Nucleus accumbens (tissue), 56 donors: ENCODE measurements at regions not wholly inside any gene's neighbourhood (a gene's known extent, or its start where the extent isn't known, plus 50 kb on each side); places are given as distances from the start of the nearest gene placed in this dataset.

Source experiments
- DNase-seq, 56 donors: peaks; one replicate each; lab custom pipeline; 2025; lab: John Stamatoyannopoulos, UW

DNA sequence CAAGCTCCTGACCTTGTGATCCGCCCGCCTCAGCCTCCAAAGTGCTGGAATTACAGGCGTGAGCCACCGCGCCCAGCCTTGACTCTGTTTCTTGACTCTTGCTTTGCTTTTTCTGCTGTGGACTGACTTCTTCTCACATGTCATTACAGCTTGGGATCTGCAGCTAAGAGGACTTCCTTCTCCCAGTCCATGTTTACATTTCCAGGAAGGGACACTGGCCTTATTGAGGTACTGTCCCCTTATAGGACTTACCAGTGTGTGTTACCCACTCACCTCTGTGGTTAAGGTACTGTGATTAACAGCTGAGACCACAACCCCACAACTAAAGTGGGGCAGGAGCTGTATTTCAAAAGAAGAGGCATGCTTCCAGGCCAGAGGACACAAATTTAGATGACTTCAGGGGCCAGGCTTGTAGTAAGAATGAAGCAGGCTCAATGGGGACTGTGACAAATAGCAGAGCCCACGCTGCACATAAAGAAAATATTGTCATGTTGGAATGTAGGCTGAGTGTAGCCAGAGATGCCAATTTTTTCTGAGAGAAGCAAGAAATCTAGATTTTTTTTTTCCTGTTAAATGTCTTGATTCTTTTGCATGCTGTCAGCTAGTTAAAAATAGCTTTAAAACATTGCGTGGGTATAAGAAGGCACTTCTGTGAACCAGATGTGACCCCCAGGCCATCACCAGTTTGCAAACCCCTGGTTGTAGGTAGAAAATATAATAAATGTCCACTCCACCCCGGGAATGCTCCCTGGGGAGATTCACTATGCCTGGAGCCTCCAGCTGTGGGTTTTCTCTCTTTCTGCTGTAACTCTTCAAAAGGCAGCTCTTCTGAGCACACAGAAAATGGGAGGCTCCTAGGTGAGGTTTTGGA, 75.0 kb downstream of the PTPDC1 start:
- no peak for DNase-seq

- DNase-seq, result no peak
Measured at GRCh38 chr9:94160594-94161501, 76.6 kb downstream of the PTPDC1 start.

DNA sequence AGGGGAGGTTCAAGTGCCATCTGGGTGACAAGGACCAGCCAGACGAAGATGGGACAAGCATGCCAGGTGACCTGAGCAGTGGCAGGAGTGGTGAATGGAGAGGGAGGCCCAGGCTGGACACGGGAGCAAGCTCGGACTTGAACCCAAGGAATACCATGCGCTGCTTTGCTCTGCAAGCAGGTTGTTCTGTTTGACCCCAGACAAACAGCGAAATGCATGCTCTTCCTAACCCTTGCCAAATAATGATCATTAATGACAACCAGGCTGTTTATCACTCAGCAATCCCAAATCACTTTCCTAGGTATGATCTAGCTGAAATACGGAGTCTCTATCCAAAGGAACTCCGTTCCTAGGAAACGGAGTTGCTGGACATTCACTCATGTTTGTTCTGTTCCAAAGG, 77.4 kb downstream of the PTPDC1 start:
- no peak for DNase-seq

DNA sequence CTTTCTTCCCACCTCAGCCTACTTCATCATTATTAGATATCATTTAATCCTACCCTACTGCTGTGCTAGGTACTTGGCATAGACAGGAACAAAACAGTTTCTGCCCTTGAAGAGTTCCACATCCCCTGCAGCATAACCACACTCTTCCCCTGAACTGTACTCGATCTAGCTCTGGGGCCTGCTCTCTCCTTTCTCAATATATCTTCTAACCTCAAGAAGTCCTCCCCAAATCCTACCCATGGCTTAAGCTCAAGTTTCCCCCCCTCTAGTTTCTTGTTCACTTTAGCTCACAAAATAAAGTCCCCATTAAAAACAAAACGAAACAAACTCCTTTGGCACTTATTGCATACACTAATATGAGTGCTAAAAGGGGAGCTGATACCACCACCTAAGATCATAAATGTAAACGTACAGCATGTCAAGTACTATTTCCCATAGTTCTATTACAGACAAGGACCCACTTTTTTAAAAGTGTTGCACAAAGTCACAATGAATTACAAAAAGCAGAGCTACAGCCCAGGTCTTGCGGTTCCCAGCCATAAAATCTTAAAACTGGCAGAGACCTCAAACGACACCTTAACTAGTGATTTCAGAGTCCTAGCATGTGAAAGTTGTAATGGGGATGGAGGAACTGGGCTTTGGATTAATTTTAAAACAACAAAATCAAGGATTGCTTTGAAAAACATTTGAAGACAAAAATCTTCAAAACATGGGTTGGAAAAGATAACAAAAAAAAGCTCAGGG, 80.7 kb downstream of the PTPDC1 start:
- DNase-seq, result no peak

DNA sequence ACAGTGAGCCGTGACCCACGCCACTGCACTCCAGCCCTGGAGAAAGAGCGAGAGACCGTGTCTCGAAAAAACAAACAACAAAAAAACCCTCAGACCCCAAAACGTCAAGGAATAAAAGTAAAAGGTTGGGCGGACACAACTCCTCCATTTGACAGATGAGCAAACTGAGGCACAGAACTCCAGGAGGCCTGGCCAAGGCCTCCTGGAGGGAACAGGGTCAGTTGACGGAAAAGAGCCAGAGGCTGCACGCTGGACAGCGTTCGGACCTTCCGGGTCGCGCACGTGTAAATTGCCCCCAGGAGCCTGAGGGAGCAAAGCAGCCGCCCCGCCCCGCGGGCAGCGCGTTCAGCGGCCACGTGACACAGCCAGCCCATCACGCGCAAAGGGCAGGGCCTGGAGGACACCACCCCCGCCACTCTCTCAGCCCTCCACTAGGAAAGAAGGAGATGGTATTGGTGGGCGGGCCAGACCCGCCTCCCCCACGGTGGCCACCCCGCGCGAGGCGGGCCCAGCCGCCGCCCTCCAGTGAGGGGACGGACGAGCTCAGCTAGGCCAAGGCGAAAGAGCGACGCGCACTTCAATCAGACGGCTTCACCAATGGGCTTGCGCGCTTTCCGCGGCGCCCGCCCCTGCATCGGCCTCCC, 81.5 kb downstream of the PTPDC1 start:
- DNase-seq, result peak; percentile 83 to 99 (median 98)

DNA sequence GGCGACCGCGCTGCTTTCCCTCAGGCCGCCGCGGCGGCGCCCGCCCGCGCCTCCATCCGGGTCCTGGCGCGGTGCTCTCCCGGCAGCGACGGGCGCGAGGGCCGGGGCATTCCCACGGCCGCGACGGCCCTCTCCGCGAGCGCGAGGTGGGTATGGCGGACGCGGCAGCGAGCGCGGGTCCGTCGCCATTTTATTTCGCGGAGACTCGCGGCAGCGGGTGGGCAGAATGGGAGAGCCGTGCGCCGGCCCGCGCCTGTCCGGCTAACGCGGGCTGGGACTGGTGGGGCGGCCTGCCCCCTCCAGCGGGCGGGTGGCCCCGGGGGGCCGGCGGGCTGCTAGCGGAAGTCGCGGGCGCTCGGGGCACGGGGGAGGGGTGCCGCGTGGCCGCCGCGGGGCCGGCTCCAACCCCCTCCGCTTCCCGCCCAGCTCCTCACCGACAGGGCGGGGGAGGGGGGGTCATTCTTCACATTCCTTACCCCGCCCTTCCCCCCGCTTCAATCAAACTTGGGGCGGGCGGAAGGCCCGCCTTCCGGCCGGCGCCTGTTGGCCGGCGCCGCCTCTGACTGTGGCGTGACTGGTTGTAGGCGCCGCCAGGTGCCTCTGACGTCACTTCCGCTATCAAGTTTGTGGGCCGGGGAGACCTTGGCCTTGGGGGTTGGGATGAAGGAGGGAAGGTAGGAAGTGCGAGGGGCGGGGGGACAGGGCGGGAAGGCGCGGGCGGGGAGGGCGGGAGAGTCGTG, 82.1 kb downstream of the PTPDC1 start:
- peak; percentile 71 to 97 (median 93) for DNase-seq

DNA sequence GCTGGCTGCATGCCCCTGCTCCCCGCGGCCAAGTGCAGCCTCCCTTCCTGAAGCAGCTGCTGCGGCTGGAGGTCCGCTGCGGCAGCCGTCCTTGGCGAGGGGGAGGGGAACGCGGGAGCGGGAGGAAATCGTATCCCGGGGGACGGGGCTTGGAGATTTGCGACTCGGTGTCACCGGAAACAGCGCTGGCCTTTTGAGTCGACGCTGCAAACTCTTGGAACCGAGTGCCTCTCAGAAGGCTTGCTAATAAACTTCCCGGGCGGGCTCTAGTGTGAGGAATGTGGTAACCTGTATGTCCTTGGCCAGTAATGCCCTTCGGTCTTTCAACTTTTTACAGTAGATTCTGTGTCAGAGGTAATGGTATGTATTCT, 82.7 kb downstream of the PTPDC1 start:
- no peak for DNase-seq

DNA sequence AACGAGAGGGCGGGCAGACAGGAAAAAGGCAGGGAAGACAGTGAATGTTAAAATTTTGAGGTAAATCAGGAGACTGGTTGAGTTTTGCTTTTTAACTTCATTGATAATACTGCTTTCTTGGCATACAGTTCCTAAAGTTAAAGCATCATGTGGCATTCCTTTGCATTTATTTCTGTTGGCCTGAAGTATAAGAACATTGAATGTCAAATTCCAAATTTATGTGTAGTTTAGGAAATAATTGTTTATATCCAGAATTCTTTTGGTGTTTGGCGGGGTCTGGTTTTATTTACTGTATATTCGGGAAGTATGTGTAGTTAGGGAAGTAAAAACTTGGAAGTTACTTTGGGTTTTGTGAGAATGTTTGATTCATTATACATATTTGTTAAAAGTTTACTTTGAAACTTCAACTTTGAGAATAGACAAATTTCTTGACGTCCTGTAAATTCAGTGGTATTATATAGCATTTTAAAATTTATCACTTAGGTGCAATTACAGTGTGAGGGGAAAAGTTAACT, 83.2 kb downstream of the PTPDC1 start:
- DNase-seq, result no peak

GRCh38 chr9:94168203-94169000, 84.1 kb downstream of the PTPDC1 start:
- DNase-seq, result no peak

- DNase-seq, result no peak
Measured at GRCh38 chr9:94169968-94170367, 85.7 kb downstream of the PTPDC1 start.

GRCh38 chr9:94173632-94174031, 85.5 kb upstream of the ZNF169 start:
- no peak for DNase-seq

DNA sequence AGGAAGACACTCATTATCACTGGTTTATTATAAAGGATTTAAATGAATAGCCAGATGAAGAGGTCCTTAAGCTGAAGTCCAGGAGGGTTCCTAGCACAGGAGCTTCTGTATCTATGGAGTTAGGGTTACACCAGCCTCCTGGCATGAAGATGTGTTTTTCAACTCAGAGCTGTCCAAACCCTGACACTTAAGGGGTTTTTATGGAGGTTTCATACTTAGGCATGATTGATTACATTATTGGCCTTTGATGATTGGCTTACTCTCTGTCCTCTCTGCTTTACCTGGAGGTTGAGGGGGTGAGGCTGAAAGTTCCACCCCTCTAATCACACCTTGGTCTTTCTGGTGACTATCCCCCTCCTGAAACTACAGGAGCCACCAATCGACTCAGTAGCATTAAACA, 84.9 kb upstream of the ZNF169 start:
- no peak for DNase-seq

GRCh38 chr9:94175669-94176068, 83.4 kb upstream of the ZNF169 start:
- no peak for DNase-seq

DNA sequence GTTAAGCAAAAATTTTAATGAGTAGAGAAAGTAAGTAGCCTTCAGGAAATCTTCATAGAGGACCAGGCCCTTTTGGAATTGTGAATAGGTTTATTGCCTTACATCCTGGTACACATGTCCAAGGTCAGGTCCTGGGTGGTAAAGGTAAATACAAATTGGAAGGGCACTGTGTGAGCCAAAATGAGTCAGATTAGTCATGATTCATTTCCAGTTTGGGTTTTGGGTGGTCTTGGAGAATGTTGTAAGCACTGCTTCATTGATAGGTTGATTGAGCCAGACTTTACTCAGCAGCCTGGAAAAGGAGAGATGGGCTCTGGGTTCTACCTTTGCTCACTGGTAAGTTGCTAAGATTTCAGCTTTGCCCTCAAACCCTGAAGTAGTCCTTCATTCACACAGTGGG, 82.5 kb upstream of the ZNF169 start:
- DNase-seq, result no peak

- no peak for DNase-seq
Measured at GRCh38 chr9:94178927-94179326, 80.2 kb upstream of the ZNF169 start.

GRCh38 chr9:94181408-94182181, 77.5 kb upstream of the ZNF169 start:
- no peak for DNase-seq

- no peak for DNase-seq
Measured at GRCh38 chr9:94182532-94182931, 76.6 kb upstream of the ZNF169 start.
